ENCODE measurements at regions not wholly inside any gene's neighbourhood (a gene's known extent, or its start where the extent isn't known, plus 50 kb on each side); places are given as distances from the start of the nearest gene placed in this dataset.
A peak's percentile ranks its signal among the peaks of the same experiment; 100 is the strongest.
"Not testable (repeated sequence)": the region's sequence is repeated elsewhere in the genome, so short reads cannot be mapped to it uniquely, and the experiment has no call there.

- DNase-seq = no peak
Measured at GRCh38 chr14:84068288-84068687, 1461.7 kb upstream of the FLRT2 start.

- no peak for DNase-seq
Measured at GRCh38 chr14:84071061-84071460, 1458.9 kb upstream of the FLRT2 start.

- DNase-seq = no peak
Measured at GRCh38 chr14:84074626-84075025, 1455.3 kb upstream of the FLRT2 start.

- no peak for DNase-seq
Measured at GRCh38 chr14:84080944-84081343, 1449.0 kb upstream of the FLRT2 start.

GRCh38 chr14:84084056-84084630 lies 1445.8 kb upstream of the FLRT2 start:
- no peak for DNase-seq

- no peak for DNase-seq
Measured at GRCh38 chr14:84085493-84085892, 1444.5 kb upstream of the FLRT2 start.

- DNase-seq = no peak
Measured at GRCh38 chr14:84086714-84087113, 1443.2 kb upstream of the FLRT2 start.

GRCh38 chr14:84087986-84088531 lies 1441.9 kb upstream of the FLRT2 start:
- DNase-seq = no peak

GRCh38 chr14:84090837-84091236 lies 1439.1 kb upstream of the FLRT2 start:
- DNase-seq = no peak

GRCh38 chr14:84095681-84096080 lies 1434.3 kb upstream of the FLRT2 start:
- no peak for DNase-seq

GRCh38 chr14:84098261-84098660 lies 1431.7 kb upstream of the FLRT2 start:
- DNase-seq = no peak

GRCh38 chr14:84099560-84099959 lies 1430.4 kb upstream of the FLRT2 start:
- not testable (repeated sequence) for DNase-seq

GRCh38 chr14:84107835-84108343 lies 1422.1 kb upstream of the FLRT2 start:
- DNase-seq = no peak

GRCh38 chr14:84108746-84109457 lies 1421.0 kb upstream of the FLRT2 start:
- DNase-seq = no peak

- DNase-seq = no peak
Measured at GRCh38 chr14:84112589-84112988, 1417.4 kb upstream of the FLRT2 start.

GRCh38 chr14:84125676-84126075 lies 1404.3 kb upstream of the FLRT2 start:
- DNase-seq = no peak

GRCh38 chr14:84127495-84127894 lies 1402.4 kb upstream of the FLRT2 start:
- DNase-seq = no peak

- no peak for DNase-seq
Measured at GRCh38 chr14:84128050-84128449, 1401.9 kb upstream of the FLRT2 start.

- DNase-seq = no peak
Measured at GRCh38 chr14:84129007-84129406, 1400.9 kb upstream of the FLRT2 start.

- no peak for DNase-seq
Measured at GRCh38 chr14:84129941-84130340, 1400.0 kb upstream of the FLRT2 start.

GRCh38 chr14:84131924-84132323 lies 1398.0 kb upstream of the FLRT2 start:
- DNase-seq = no peak

GRCh38 chr14:84144166-84144565 lies 1385.8 kb upstream of the FLRT2 start:
- DNase-seq = no peak

- no peak for DNase-seq
Measured at GRCh38 chr14:84152452-84152851, 1377.5 kb upstream of the FLRT2 start.

GRCh38 chr14:84162633-84163032 lies 1367.3 kb upstream of the FLRT2 start:
- peak; percentile 86 for DNase-seq
